GM12878 (cell line): ENCODE measurements at regions not wholly inside any gene's neighbourhood (a gene's known extent, or its start where the extent isn't known, plus 50 kb on each side); places are given as distances from the start of the nearest gene placed in this dataset.

Experiments
- ATAC-seq: fragments of 200-7000 bp; cut with Tn5 transposase; 3 replicates; pipeline ENCODE4 v1.9.1; 2020; ENCODE audit warnings: mild to moderate bottlenecking, moderate library complexity
- BruUV-seq: library from RNA; stranded (reverse); fragments of 400-500 nt; replicated peaks from 2 replicates; lab custom pipeline; 2021; lab: Mats Ljungman, UMichigan
- CTCF ChIA-PET: fragments of 300-600 bp; sonication (Branson Sonifier 250); formaldehyde crosslinking; extraction: SDS; loops from one replicate; lab custom pipeline; 2021; ENCODE audit warnings: inconsistent platforms; lab: Yijun Ruan, JAX
- POLR2A ChIA-PET: fragments of 350-600 bp; formaldehyde crosslinking; extraction: SDS; loops from one replicate; lab custom pipeline; 2021; ENCODE audit warnings: inconsistent platforms; lab: Charles Lee
- RAD21 ChIA-PET: fragments of 300-600 bp; sonication (Branson Sonifier 250); formaldehyde crosslinking; loops from one replicate; lab custom pipeline; 2023; ENCODE audit warnings: antibody characterized with exemption; ENCODE audit not compliant: unreplicated experiment; lab: Charles Lee
- SMC1A ChIA-PET: fragments of 300-600 bp; sonication (Branson Sonifier 250); formaldehyde crosslinking; loops from one replicate; lab custom pipeline; 2023; ENCODE audit not compliant: unreplicated experiment, uncharacterized antibody; lab: Charles Lee
- DNase-seq: peaks from one replicate; pipeline ENCODE4 v3.0.0-alpha.2; 2011; ENCODE audit warnings: low read depth, low spot score
- FAIRE-seq: peaks from 3 replicates; lab custom pipeline; 2011; peaks lifted over from hg19 to GRCh38; lab: Jason Lieb, UNC
- H2AFZ ChIP-seq: 2 replicates; pipeline ENCODE4 v1.6.0; 2011; ENCODE audit warnings: low read depth, low read length, control low read depth; ENCODE audit not compliant: control insufficient read depth
- H3K27ac ChIP-seq: 2 replicates; pipeline ENCODE4 v1.5.1; 2011; ENCODE audit warnings: control low read depth; ENCODE audit not compliant: control insufficient read depth, insufficient read depth
- H3K27me3 ChIP-seq, 2 experiments: replicated peaks in 1 of 2; 2 replicates each; pipeline versions ENCODE4 v1.6.0 to v1.6.1; 2011; ENCODE audit warnings: low read length in 1 of 2; ENCODE audit not compliant: control insufficient read depth in 2 of 2, insufficient read depth in 2 of 2
- H3K36me3 ChIP-seq, 2 experiments: 2 replicates each; pipeline ENCODE4 v1.5.1; 2011; ENCODE audit warnings: low read length in 1 of 2; ENCODE audit not compliant: control insufficient read depth in 2 of 2, insufficient read depth in 2 of 2
- H3K4me1 ChIP-seq: 2 replicates; pipeline ENCODE4 v1.6.1; 2011; ENCODE audit warnings: mild to moderate bottlenecking, low read length, moderate library complexity, mixed read lengths; ENCODE audit not compliant: control insufficient read depth, insufficient read depth
- H3K4me2 ChIP-seq: 2 replicates; pipeline ENCODE4 v1.6.0; 2011; ENCODE audit warnings: control low read depth; ENCODE audit not compliant: control insufficient read depth, insufficient read depth
- H3K4me3 ChIP-seq: fragments of 200-600 bp; sonication (generic); 2 replicates; pipeline ENCODE4 v1.5.1; 2016
- H3K79me2 ChIP-seq: 2 replicates; pipeline ENCODE4 v1.6.0; 2011; ENCODE audit warnings: low read length; ENCODE audit not compliant: control insufficient read depth, insufficient read depth
- H3K9ac ChIP-seq: 2 replicates; pipeline ENCODE4 v1.8.0; 2011; ENCODE audit warnings: low read length, control low read depth, mixed read lengths; ENCODE audit not compliant: control insufficient read depth, insufficient read depth
- H3K9me3 ChIP-seq: replicated peaks from 3 replicates; pipeline ENCODE4 v1.5.1; 2011; ENCODE audit warnings: mild to moderate bottlenecking, low read length; ENCODE audit not compliant: control insufficient read depth, insufficient read depth
- H4K20me1 ChIP-seq: 2 replicates; pipeline ENCODE4 v1.6.0; 2011; ENCODE audit not compliant: control insufficient read depth, insufficient read depth
- EGR1 ChIP-seq, 2 experiments: IDR thresholded peaks; 1 replicate in 1 of 2; 2 replicates in 1 of 2; pipeline ENCODE4 v1.6.1; 2011 to 2012; ENCODE audit warnings: low read depth in 2 of 2, low read length in 2 of 2, borderline replicate concordance in 1 of 2, mild to moderate bottlenecking in 1 of 2, moderate library complexity in 1 of 2
- ETV6 ChIP-seq, 2 experiments: fragments of 450-650 bp in 1 of 2; IDR thresholded peaks in 1 of 2; conservative IDR thresholded peaks in 1 of 2; 2 replicates each; pipeline ENCODE4 v1.6.1; 2014; ENCODE audit warnings: antibody characterized with exemption in 1 of 2, borderline replicate concordance in 1 of 2, low read depth in 1 of 2, mild to moderate bottlenecking in 1 of 2, moderate library complexity in 1 of 2
- FOXM1 ChIP-seq: IDR thresholded peaks from 2 replicates; pipeline ENCODE4 v1.6.1; 2012; ENCODE audit warnings: low read depth, mild to moderate bottlenecking, inconsistent platforms, low read length, moderate library complexity
- GATAD2B ChIP-seq: fragments of 450-650 bp; conservative IDR thresholded peaks from 2 replicates; pipeline ENCODE4 v1.6.1; 2017; ENCODE audit warnings: low read depth, mild to moderate bottlenecking, moderate library complexity
- JUND ChIP-seq: IDR thresholded peaks from 2 replicates; pipeline ENCODE4 v1.6.1; 2012; ENCODE audit warnings: low read depth, mild to moderate bottlenecking, low read length, improper control_type of control experiment, moderate library complexity
- MTA2 ChIP-seq: fragments of 450-650 bp; IDR thresholded peaks from 2 replicates; pipeline ENCODE4 v1.6.1; 2016; ENCODE audit warnings: low read depth, mild to moderate bottlenecking, moderate library complexity
- MYC ChIP-seq: IDR thresholded peaks from 2 replicates; pipeline ENCODE4 v1.6.1; 2011; ENCODE audit warnings: mild to moderate bottlenecking, low read length, moderate library complexity, inconsistent platforms; ENCODE audit not compliant: insufficient read depth, insufficient replicate concordance, insufficient read length, severe bottlenecking
- NFYA ChIP-seq: IDR thresholded peaks from 2 replicates; pipeline ENCODE4 v1.6.1; 2011; ENCODE audit warnings: low read depth, mild to moderate bottlenecking, low read length, improper control_type of control experiment, borderline replicate concordance
- SMAD5 ChIP-seq: IDR thresholded peaks from 2 replicates; pipeline ENCODE4 v1.6.1; 2016; ENCODE audit warnings: antibody characterized with exemption, low read depth
- STAT3 ChIP-seq: IDR thresholded peaks from 2 replicates; pipeline ENCODE4 v1.6.1; 2011; ENCODE audit warnings: low read depth, low read length, improper control_type of control experiment
- YBX1 ChIP-seq: fragments of 450-650 bp; IDR thresholded peaks from 2 replicates; pipeline ENCODE4 v1.6.1; 2016; ENCODE audit warnings: antibody characterized with exemption
- ZNF622 ChIP-seq: fragments of 450-650 bp; IDR thresholded peaks from 2 replicates; pipeline ENCODE4 v1.6.1; 2017; ENCODE audit warnings: mild to moderate bottlenecking, inconsistent platforms
- ZSCAN29 ChIP-seq: fragments of 450-650 bp; IDR thresholded peaks from 2 replicates; pipeline ENCODE4 v1.6.1; 2017; ENCODE audit warnings: mild to moderate bottlenecking, moderate library complexity
- WGBS: methylation state at CpG from one replicate; pipeline ENCODE4 v1.1.6; 2016; ENCODE audit warnings: low lambda C conversion rate; ENCODE audit not compliant: insufficient replicate concordance, insufficient coverage; ENCODE audit errors: missing lambda C conversion rate; 5-methylcytosine and 5-hydroxymethylcytosine counted together
- in situ Hi-C: fragments of 300-500 bp; cut with MboI; formaldehyde crosslinking; loops from 9 replicates; pipeline ENCODE4 v1.14.3; 2018; ENCODE audit warnings: mixed read lengths
- intact Hi-C: fragments of 100-400 bp; cut with micrococcal nuclease; formaldehyde crosslinking; loops from one replicate; pipeline ENCODE4 v1.14.2; 2022; ENCODE audit not compliant: unreplicated experiment
- TF ChIP-seq, protein P1 (sequence below): IDR thresholded peaks from 2 replicates; pipeline ENCODE4 v1.6.1; 2011; ENCODE audit warnings: low read depth, low read length, improper control_type of control experiment, borderline replicate concordance
- TF ChIP-seq, protein P2 (sequence below): IDR thresholded peaks from 2 replicates; pipeline ENCODE4 v1.6.1; 2011; ENCODE audit warnings: borderline replicate concordance, low read depth, mild to moderate bottlenecking, moderate library complexity, low read length; ENCODE audit not compliant: insufficient read depth, poor library complexity, severe bottlenecking
- TF ChIP-seq, protein P3 (sequence below): fragments of 150-350 bp; IDR thresholded peaks from 2 replicates; pipeline ENCODE4 v1.6.1; 2014; ENCODE audit warnings: mild to moderate bottlenecking, low read depth, low read length

DNA sequence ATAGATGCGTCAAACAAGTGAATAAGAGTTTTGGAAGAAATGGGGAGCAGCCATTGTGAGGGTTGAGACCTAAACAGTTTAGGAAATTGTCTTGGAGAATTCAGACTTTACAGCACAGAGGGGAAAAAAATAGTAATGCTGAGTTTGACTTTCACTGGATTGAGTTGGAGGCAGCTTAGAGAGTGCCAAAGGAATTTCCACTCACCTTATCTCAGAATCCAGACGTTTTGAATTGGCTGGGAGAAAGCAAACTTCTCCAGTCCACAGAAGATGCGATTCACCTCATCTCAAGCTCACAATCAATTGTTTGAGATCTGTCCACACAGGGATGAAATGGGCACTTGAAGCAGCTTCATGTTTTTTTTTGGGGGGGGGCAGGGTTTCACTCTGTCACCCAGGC, 663.5 kb upstream of the SALL1 start (continued):
- TF ChIP-seq, protein P1, sequence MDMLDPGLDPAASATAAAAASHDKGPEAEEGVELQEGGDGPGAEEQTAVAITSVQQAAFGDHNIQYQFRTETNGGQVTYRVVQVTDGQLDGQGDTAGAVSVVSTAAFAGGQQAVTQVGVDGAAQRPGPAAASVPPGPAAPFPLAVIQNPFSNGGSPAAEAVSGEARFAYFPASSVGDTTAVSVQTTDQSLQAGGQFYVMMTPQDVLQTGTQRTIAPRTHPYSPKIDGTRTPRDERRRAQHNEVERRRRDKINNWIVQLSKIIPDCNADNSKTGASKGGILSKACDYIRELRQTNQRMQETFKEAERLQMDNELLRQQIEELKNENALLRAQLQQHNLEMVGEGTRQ, result no peak
- no peak for TF ChIP-seq ZNF622
- TF ChIP-seq EGR1 (IDR thresholded peaks at IDR 0.05; ENCODE audit: borderline replicate concordance in 1 of 2, low read depth in 2 of 2, low read length in 2 of 2), result no peak
- TF ChIP-seq MYC, result no peak

DNA sequence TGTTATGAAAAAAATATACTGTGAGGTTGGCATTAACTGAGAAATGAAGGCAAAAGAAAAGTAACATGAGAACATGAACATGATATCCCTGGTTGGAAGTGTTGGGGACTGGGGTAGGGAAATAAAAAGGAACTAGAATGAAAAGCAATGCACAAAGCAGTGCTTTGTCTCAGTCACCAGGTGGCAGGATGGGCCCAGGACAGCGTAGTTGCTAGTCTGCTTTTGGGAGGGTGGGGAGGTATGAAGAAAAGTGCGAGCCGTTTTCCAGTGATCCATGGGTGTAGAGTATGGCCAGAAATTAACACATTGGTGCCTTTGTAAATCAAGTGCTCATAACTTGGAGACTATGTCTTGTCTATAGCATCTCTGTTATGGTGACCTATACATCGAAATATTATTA, 662.5 kb upstream of the SALL1 start:
- Histone ChIP-seq H3K27ac (no peak overlapping the region), H3K79me2 (no peaks in the 10 kb centered on the region), H3K27me3 (no peaks in the 10 kb centered on the region), H3K9me3 (no peaks in the 10 kb centered on the region), H2AFZ (no peak overlapping the region), H3K36me3 (no peaks in the 10 kb centered on the region), H4K20me1 (no peaks in the 10 kb centered on the region), H3K9ac (no peak overlapping the region), H3K4me2 (no peak overlapping the region), H3K4me1 (no peaks in the 10 kb centered on the region), H3K4me3 (no peak overlapping the region)
- intact Hi-C loops, result no loop called here
- WGBS, result 28% methylated on average over 4 of the region's 4 CpGs
- ChIA-PET CTCF (no interaction called here), POLR2A (no interaction called here), SMC1A (no interaction called here), RAD21 (no interaction called here)
- FAIRE-seq (no peak), DNase-seq (no peak), ATAC-seq (no peak)
- no peak for TF ChIP-seq GATAD2B
- no peak for TF ChIP-seq ZSCAN29
- TF ChIP-seq, protein P2, sequence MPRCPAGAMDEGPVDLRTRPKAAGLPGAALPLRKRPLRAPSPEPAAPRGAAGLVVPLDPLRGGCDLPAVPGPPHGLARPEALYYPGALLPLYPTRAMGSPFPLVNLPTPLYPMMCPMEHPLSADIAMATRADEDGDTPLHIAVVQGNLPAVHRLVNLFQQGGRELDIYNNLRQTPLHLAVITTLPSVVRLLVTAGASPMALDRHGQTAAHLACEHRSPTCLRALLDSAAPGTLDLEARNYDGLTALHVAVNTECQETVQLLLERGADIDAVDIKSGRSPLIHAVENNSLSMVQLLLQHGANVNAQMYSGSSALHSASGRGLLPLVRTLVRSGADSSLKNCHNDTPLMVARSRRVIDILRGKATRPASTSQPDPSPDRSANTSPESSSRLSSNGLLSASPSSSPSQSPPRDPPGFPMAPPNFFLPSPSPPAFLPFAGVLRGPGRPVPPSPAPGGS, result no peak
- TF ChIP-seq YBX1, result no peak
- TF ChIP-seq, protein P3, sequence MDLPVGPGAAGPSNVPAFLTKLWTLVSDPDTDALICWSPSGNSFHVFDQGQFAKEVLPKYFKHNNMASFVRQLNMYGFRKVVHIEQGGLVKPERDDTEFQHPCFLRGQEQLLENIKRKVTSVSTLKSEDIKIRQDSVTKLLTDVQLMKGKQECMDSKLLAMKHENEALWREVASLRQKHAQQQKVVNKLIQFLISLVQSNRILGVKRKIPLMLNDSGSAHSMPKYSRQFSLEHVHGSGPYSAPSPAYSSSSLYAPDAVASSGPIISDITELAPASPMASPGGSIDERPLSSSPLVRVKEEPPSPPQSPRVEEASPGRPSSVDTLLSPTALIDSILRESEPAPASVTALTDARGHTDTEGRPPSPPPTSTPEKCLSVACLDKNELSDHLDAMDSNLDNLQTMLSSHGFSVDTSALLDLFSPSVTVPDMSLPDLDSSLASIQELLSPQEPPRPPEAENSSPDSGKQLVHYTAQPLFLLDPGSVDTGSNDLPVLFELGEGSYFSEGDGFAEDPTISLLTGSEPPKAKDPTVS, result no peak
- TF ChIP-seq JUND, result no peak
- TF ChIP-seq FOXM1, result no peak
- TF ChIP-seq SMAD5, result no peak
- TF ChIP-seq ZNF622, result no peak
- TF ChIP-seq STAT3, result no peak
- TF ChIP-seq NFYA, result no peak
- no peak for TF ChIP-seq MTA2
- no peak for TF ChIP-seq ETV6 (conservative IDR thresholded peaks at IDR 0.05 in 1 of 2, IDR thresholded peaks at IDR 0.05 in 1 of 2; ENCODE audit: borderline replicate concordance in 1 of 2, low read depth in 1 of 2)
- in situ Hi-C loops, result no loop called here
- no TSS peak for BruUV-seq
